ENCODE measurements at regions not wholly inside any gene's neighbourhood (a gene's known extent, or its start where the extent isn't known, plus 50 kb on each side); places are given as distances from the start of the nearest gene placed in this dataset.

DNA sequence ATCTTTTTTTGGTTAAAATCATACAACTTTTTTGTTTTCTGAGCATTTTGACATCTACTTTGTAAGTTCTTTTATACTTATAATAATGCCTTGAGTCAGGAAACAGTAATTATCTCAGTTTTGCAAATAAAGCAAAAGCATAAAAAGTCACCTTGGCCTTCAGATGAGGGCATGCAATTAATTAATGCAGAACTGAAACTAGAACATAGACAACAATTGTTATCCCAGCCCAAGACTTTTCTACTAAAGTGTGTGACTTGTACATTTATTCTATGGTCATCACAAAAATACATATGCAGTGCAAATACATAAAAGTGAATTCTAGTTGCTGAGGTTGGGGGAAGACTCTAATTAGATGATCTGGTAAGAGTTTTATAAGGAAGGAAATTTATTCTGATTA lies 179.9 kb downstream of the ST8SIA4 start:
- TF ChIP-seq CTCF (IDR thresholded peaks at IDR 0.05) (no peak), POLR2A (IDR thresholded peaks at IDR 0.05) (no peak), POLR2AphosphoS5 (IDR thresholded peaks at IDR 0.05) (no peak)

All from prostate gland (tissue), 2 donors.